ENCODE measurements at regions not wholly inside any gene's neighbourhood (a gene's known extent, or its start where the extent isn't known, plus 50 kb on each side); places are given as distances from the start of the nearest gene placed in this dataset.

DNA sequence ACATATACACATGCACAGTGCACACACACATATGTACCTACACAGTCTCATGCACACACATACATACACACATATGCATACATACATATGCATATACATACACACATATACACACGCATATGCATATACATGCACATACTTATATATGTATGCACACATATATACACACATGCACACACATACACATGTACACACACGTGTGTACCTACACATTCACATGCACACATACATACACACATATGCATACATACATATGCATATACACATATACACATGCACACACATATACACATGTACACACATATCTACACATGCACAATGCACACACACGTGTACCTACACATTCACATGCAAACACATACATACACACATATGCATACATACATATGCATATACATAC is 100.3 kb upstream of the TWIST2 start:
- peaks cover 0 to 12% of the 10 kb centered on the region in 2 donors for H3K9me3 ChIP-seq
- H3K27me3 ChIP-seq: no peaks in the 10 kb centered on the region
- H3K4me1 ChIP-seq: no peaks in the 10 kb centered on the region
- TF ChIP-seq, protein P1, sequence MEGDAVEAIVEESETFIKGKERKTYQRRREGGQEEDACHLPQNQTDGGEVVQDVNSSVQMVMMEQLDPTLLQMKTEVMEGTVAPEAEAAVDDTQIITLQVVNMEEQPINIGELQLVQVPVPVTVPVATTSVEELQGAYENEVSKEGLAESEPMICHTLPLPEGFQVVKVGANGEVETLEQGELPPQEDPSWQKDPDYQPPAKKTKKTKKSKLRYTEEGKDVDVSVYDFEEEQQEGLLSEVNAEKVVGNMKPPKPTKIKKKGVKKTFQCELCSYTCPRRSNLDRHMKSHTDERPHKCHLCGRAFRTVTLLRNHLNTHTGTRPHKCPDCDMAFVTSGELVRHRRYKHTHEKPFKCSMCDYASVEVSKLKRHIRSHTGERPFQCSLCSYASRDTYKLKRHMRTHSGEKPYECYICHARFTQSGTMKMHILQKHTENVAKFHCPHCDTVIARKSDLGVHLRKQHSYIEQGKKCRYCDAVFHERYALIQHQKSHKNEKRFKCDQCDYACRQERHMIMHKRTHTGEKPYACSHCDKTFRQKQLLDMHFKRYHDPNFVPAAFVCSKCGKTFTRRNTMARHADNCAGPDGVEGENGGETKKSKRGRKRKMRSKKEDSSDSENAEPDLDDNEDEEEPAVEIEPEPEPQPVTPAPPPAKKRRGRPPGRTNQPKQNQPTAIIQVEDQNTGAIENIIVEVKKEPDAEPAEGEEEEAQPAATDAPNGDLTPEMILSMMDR (IDR thresholded peaks at IDR 0.05): no peak
- no peak overlapping the region for H3K27ac ChIP-seq
- no peak for DNase-seq (ENCODE audit: low spot score)
- no peak overlapping the region for H3K4me3 ChIP-seq
- no peaks in the 10 kb centered on the region for H3K36me3 ChIP-seq

GRCh38 chr2:238750212-238750904 is 97.5 kb upstream of the TWIST2 start:
- Histone ChIP-seq H3K27me3 (no peaks in the 10 kb centered on the region), H3K4me1 (no peaks in the 10 kb centered on the region), H3K4me3 (no peak overlapping the region), H3K9me3 (peaks cover 0 to 12% of the 10 kb centered on the region in 2 donors), H3K36me3 (no peaks in the 10 kb centered on the region), H3K27ac (no peak overlapping the region)
- TF ChIP-seq, protein P1 (IDR thresholded peaks at IDR 0.05): no peak
- no peak for DNase-seq (ENCODE audit: low spot score)

DNA sequence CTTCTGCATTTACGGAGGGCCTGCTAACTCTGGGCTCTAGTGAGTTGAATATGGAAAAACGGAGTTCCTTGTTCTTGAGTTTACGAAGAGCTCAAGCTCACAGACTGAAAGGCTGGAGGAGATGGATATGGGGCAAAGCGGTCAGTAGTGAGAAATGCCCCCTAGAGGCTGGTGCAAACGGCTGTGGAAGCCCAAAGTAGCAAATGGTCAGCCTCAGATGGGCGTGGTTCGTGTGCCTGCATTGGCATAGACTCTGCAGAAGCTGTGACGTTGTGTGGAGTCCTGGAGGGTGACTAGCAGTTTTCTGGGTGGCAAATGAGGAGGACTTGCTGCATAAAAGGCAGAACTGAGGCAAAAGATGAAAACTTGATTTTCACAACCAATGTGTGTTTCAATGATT is 93.6 kb upstream of the TWIST2 start:
- Histone ChIP-seq H3K4me3 (no peak overlapping the region), H3K36me3 (no peaks in the 10 kb centered on the region), H3K27ac (no peak overlapping the region), H3K27me3 (no peaks in the 10 kb centered on the region), H3K4me1 (no peaks in the 10 kb centered on the region), H3K9me3 (peaks cover 0 to 12% of the 10 kb centered on the region in 2 donors)
- no peak for DNase-seq (ENCODE audit: low spot score)
- TF ChIP-seq, protein P1 (IDR thresholded peaks at IDR 0.05): no peak

DNA sequence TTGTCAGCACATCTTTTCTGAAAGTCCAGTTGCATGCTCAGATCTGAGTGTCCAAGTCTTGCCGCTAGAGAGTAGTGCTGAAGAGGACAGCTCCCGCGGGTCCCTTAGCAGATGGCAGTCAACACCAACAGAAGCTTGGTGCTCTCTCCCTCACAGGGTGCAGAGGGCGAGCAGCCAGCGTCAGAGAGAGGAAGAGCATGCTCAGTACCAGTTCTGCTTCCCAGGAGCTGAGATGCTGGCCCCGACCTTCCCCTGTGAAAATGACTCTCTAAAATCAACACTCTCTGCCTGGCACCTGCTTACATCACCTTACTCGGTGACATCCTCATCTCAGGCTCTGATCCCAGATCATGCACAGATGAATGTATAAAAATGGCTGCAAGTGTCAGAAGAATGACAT is 86.0 kb upstream of the TWIST2 start:
- TF ChIP-seq, protein P1 (IDR thresholded peaks at IDR 0.05): no peak
- no peak overlapping the region for H3K4me3 ChIP-seq
- H3K27me3 ChIP-seq: no peaks in the 10 kb centered on the region
- H3K36me3 ChIP-seq: no peaks in the 10 kb centered on the region
- H3K4me1 ChIP-seq: no peaks in the 10 kb centered on the region
- H3K27ac ChIP-seq: no peak overlapping the region
- no peaks in the 10 kb centered on the region for H3K9me3 ChIP-seq
- DNase-seq (ENCODE audit: low spot score): no peak

GRCh38 chr2:238763471-238763995 is 84.4 kb upstream of the TWIST2 start:
- Histone ChIP-seq H3K4me1 (no peaks in the 10 kb centered on the region), H3K9me3 (no peaks in the 10 kb centered on the region), H3K4me3 (no peak overlapping the region), H3K27ac (no peak overlapping the region), H3K36me3 (no peaks in the 10 kb centered on the region), H3K27me3 (no peaks in the 10 kb centered on the region)
- no peak for DNase-seq (ENCODE audit: low spot score)
- TF ChIP-seq, protein P1 (IDR thresholded peaks at IDR 0.05): no peak

- Histone ChIP-seq H3K27ac (no peak overlapping the region), H3K4me1 (no peaks in the 10 kb centered on the region), H3K27me3 (no peaks in the 10 kb centered on the region), H3K4me3 (no peak overlapping the region), H3K36me3 (no peaks in the 10 kb centered on the region), H3K9me3 (no peaks in the 10 kb centered on the region)
- DNase-seq (ENCODE audit: low spot score): no peak
- TF ChIP-seq, protein P1 (IDR thresholded peaks at IDR 0.05): no peak
Observed at GRCh38 chr2:238765590-238765989, 82.3 kb upstream of the TWIST2 start.
